ENCODE measurements at regions not wholly inside any gene's neighbourhood (a gene's known extent, or its start where the extent isn't known, plus 50 kb on each side); places are given as distances from the start of the nearest gene placed in this dataset.

DNA sequence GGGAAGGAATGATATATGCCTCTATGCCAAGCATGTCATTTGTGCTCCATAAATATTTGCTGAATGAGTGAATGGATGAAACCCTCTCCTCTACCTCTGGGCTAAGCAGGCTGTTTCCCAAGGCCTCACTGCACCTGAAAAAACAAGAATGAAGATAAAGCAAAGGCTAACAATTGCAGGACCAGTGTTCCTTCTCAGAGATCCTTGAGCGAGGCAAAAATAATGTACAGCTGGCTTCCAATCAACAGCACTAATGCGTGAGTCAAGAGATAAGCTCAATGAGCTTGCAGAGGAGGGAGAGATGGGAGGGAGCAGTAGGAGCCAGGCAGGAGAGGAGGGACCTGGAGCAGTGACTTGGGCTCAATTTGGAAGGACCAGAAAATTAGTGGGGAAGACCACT is 144.5 kb upstream of the NFE2L3 start:
- TF ChIP-seq, protein P1, sequence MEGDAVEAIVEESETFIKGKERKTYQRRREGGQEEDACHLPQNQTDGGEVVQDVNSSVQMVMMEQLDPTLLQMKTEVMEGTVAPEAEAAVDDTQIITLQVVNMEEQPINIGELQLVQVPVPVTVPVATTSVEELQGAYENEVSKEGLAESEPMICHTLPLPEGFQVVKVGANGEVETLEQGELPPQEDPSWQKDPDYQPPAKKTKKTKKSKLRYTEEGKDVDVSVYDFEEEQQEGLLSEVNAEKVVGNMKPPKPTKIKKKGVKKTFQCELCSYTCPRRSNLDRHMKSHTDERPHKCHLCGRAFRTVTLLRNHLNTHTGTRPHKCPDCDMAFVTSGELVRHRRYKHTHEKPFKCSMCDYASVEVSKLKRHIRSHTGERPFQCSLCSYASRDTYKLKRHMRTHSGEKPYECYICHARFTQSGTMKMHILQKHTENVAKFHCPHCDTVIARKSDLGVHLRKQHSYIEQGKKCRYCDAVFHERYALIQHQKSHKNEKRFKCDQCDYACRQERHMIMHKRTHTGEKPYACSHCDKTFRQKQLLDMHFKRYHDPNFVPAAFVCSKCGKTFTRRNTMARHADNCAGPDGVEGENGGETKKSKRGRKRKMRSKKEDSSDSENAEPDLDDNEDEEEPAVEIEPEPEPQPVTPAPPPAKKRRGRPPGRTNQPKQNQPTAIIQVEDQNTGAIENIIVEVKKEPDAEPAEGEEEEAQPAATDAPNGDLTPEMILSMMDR (IDR thresholded peaks at IDR 0.05; ENCODE audit: insufficient read depth, low read depth, low read length) = no peak
- no peak for TF ChIP-seq EZH2 (IDR thresholded peaks at IDR 0.05; ENCODE audit: insufficient read depth, low read length)

All from astrocyte (in vitro differentiated cells and primary cell).